OCI-LY1 (cell line): ENCODE measurements at regions not wholly inside any gene's neighbourhood (a gene's known extent, or its start where the extent isn't known, plus 50 kb on each side); places are given as distances from the start of the nearest gene placed in this dataset.

Experiments used
- H2AFZ ChIP-seq: fragments of 200-600 bp; sonication (generic), shearing (Covaris generic); 2 replicates; pipeline ENCODE4 v1.6.0; 2014; ENCODE audit warnings: antibody characterized with exemption, mild to moderate bottlenecking, low read length
- H3F3A ChIP-seq: fragments of 200-600 bp; sonication (generic), shearing (Covaris generic); 2 replicates; pipeline ENCODE4 v1.6.0; 2014; ENCODE audit warnings: mild to moderate bottlenecking, antibody characterized with exemption, low read length, moderate library complexity; ENCODE audit not compliant: insufficient read depth
- H3K27ac ChIP-seq: fragments of 200-600 bp; sonication (generic); 2 replicates; pipeline ENCODE4 v1.5.1; 2014; ENCODE audit warnings: low read length, mixed run types, mild to moderate bottlenecking, low read depth; ENCODE audit not compliant: poor library complexity, severe bottlenecking
- H3K27me3 ChIP-seq: fragments of 200-600 bp; sonication (generic); 2 replicates; pipeline ENCODE4 v1.6.0; 2014; ENCODE audit warnings: antibody characterized with exemption, mild to moderate bottlenecking, low read length, moderate library complexity; ENCODE audit not compliant: insufficient read depth
- H3K36me3 ChIP-seq: fragments of 200-600 bp; sonication (generic); 2 replicates; pipeline ENCODE4 v1.6.1; 2014; ENCODE audit warnings: mild to moderate bottlenecking, antibody characterized with exemption, low read length, moderate library complexity, mixed read lengths; ENCODE audit not compliant: insufficient read depth
- H3K4me1 ChIP-seq: fragments of 200-600 bp; sonication (generic); 2 replicates; pipeline ENCODE4 v1.5.1; 2014; ENCODE audit warnings: mild to moderate bottlenecking, low read length, moderate library complexity; ENCODE audit not compliant: insufficient read depth, severe bottlenecking
- H3K4me2 ChIP-seq: fragments of 200-600 bp; sonication (generic), shearing (Covaris generic); 2 replicates; pipeline ENCODE4 v1.6.1; 2014; ENCODE audit warnings: low read length
- H3K4me3 ChIP-seq: fragments of 200-600 bp; sonication (generic); 2 replicates; pipeline ENCODE4 v1.5.1; 2014; ENCODE audit warnings: low read length, low read depth, mild to moderate bottlenecking, mixed read lengths; ENCODE audit not compliant: poor library complexity, severe bottlenecking
- H3K79me2 ChIP-seq: fragments of 200-600 bp; shearing (Covaris generic); 2 replicates; pipeline ENCODE4 v1.6.1; 2016; ENCODE audit warnings: mixed run types, low read length, mixed read lengths; ENCODE audit not compliant: insufficient read depth
- H3K9ac ChIP-seq: fragments of 200-600 bp; sonication (generic), shearing (Covaris generic); 2 replicates; pipeline ENCODE4 v1.6.1; 2014; ENCODE audit warnings: mild to moderate bottlenecking, low read length, mixed read lengths
- H3K9me2 ChIP-seq: fragments of 200-600 bp; sonication (generic), shearing (Covaris generic); 2 replicates; pipeline ENCODE4 v1.6.1; 2014; ENCODE audit warnings: low read depth, mild to moderate bottlenecking, low read length, mixed read lengths
- H3K9me3 ChIP-seq: fragments of 200-600 bp; shearing (Covaris generic); 2 replicates; pipeline ENCODE4 v1.6.1; 2014; ENCODE audit warnings: low read length, mixed read lengths
- H4K20me1 ChIP-seq: fragments of 200-600 bp; sonication (generic), shearing (Covaris generic); 2 replicates; pipeline ENCODE4 v1.6.0; 2016; ENCODE audit warnings: mild to moderate bottlenecking, low read length; ENCODE audit not compliant: insufficient read depth
- EZH2 ChIP-seq: fragments of 200-600 bp; sonication (generic), shearing (Covaris generic); IDR thresholded peaks from 2 replicates; pipeline ENCODE4 v1.8.0; 2017; ENCODE audit warnings: borderline replicate concordance, mixed run types, mild to moderate bottlenecking, antibody characterized with exemption, low read length, moderate library complexity, mixed read lengths
- TF ChIP-seq, protein P1 (sequence below): fragments of 200-600 bp; sonication (generic), shearing (Covaris generic); IDR thresholded peaks from 2 replicates; pipeline ENCODE4 v1.5.1; 2017; ENCODE audit warnings: mild to moderate bottlenecking, antibody characterized with exemption, low read length, moderate library complexity, mixed read lengths

DNA sequence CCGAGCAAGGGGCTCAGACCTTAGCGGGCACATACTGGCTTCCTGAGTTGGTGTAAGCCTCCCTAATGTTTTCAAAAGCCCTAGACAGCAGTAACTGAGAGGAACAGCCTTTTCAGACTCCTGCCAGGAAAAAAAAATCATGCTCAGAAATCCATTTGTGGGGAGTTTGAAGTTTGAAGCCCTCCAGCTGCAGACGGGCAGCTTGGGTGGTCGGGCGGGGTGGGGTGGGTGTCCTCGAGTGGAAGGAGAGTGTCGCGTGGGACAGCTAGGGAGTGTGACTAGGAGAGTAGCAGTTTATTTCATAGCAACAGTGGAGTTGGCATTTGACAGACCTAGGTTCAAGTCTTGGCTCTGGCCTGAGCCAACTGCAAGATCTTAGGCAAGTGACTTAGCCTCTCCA is 90.7 kb upstream of the PITX1 start:
- Histone ChIP-seq H3K79me2 (no peaks in the 10 kb centered on the region), H3K36me3 (no peaks in the 10 kb centered on the region), H3K4me2 (no peak overlapping the region), H3K9me2 (no peaks in the 10 kb centered on the region), H3K9me3 (no peaks in the 10 kb centered on the region), H3K9ac (no peak overlapping the region), H3K4me1 (peaks cover 5% of the 10 kb centered on the region), H2AFZ (no peak overlapping the region), H3K4me3 (no peak overlapping the region), H3K27me3 (no peaks in the 10 kb centered on the region; the same call in 1 of the 2 replicates), H4K20me1 (no peaks in the 10 kb centered on the region), H3K27ac (no peak overlapping the region), H3F3A (no peaks in the 10 kb centered on the region)
- TF ChIP-seq, protein P1, sequence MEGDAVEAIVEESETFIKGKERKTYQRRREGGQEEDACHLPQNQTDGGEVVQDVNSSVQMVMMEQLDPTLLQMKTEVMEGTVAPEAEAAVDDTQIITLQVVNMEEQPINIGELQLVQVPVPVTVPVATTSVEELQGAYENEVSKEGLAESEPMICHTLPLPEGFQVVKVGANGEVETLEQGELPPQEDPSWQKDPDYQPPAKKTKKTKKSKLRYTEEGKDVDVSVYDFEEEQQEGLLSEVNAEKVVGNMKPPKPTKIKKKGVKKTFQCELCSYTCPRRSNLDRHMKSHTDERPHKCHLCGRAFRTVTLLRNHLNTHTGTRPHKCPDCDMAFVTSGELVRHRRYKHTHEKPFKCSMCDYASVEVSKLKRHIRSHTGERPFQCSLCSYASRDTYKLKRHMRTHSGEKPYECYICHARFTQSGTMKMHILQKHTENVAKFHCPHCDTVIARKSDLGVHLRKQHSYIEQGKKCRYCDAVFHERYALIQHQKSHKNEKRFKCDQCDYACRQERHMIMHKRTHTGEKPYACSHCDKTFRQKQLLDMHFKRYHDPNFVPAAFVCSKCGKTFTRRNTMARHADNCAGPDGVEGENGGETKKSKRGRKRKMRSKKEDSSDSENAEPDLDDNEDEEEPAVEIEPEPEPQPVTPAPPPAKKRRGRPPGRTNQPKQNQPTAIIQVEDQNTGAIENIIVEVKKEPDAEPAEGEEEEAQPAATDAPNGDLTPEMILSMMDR, result no peak

DNA sequence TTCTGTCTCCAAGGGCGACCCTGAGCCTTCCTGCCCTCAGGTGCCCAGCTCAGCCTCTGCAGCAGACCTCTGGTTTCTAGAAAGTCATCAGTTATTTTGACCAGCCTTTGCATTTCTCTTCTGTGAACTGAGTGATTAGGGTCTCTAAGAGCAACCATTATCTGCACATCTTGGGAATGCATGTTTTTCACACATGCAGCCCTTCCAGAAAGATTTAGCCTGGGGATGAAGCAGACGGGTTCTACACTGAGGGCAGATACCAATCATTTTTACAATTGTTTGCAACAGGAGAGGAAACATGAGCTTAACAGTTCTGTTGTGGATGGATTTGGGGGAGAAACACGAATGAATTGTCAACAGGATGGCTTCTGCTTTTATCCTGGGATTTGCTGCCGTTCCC is 90.1 kb upstream of the PITX1 start:
- Histone ChIP-seq H4K20me1 (no peaks in the 10 kb centered on the region), H3K9me3 (no peaks in the 10 kb centered on the region), H3K4me2 (no peak overlapping the region), H3K79me2 (no peaks in the 10 kb centered on the region), H3K9me2 (no peaks in the 10 kb centered on the region), H2AFZ (no peak overlapping the region), H3K27ac (no peak overlapping the region), H3F3A (no peaks in the 10 kb centered on the region), H3K9ac (no peak overlapping the region), H3K4me1 (no peaks in the 10 kb centered on the region), H3K4me3 (no peak overlapping the region), H3K36me3 (no peaks in the 10 kb centered on the region), H3K27me3 (no peaks in the 10 kb centered on the region; the same call in 1 of the 2 replicates)
- TF ChIP-seq, protein P1, result no peak
- TF ChIP-seq EZH2, result no peak

DNA sequence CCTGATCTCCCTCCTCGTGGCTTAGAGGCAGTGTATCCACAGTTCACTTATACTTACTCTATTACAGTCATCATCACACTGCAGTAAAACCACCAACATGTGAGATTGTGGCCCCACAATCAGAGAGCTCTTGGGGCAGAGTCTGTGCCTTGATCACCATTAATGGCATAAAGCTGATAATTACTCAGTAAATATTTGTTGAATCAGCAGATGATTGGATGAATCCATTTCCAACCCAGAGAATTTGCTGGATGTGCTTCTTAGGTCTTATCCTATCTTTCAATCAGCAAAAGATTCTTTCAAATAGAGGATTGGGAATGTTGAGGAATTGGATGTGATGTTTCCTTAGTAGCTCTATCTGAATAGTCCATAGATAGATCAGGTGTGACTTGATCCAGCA is 88.8 kb upstream of the PITX1 start:
- no peaks in the 10 kb centered on the region for H3K9me3 ChIP-seq
- H3K9ac ChIP-seq, result no peak overlapping the region
- no peaks in the 10 kb centered on the region for H3K36me3 ChIP-seq
- H3K9me2 ChIP-seq, result no peaks in the 10 kb centered on the region
- no peak overlapping the region for H3K4me2 ChIP-seq
- no peak overlapping the region for H3K4me3 ChIP-seq
- TF ChIP-seq, protein P1, result no peak
- TF ChIP-seq EZH2, result no peak
- H4K20me1 ChIP-seq, result no peaks in the 10 kb centered on the region
- no peaks in the 10 kb centered on the region for H3K79me2 ChIP-seq
- no peaks in the 10 kb centered on the region for H3F3A ChIP-seq
- H3K27me3 ChIP-seq, result no peaks in the 10 kb centered on the region; the same call in 1 of the 2 replicates
- H3K27ac ChIP-seq, result no peak overlapping the region
- no peak overlapping the region for H2AFZ ChIP-seq
- H3K4me1 ChIP-seq, result no peaks in the 10 kb centered on the region
